ENCODE measurements at regions not wholly inside any gene's neighbourhood (a gene's known extent, or its start where the extent isn't known, plus 50 kb on each side); places are given as distances from the start of the nearest gene placed in this dataset.

GRCh38 chr16:51464996-51465395, 313.9 kb upstream of the SALL1 start:
- no peaks in the 10 kb centered on the region for H3K9me3 Mint-ChIP-seq (ENCODE audit: low read depth)
- no peaks in the 10 kb centered on the region for H3K4me1 Mint-ChIP-seq (ENCODE audit: low read depth)
- H3K36me3 Mint-ChIP-seq (ENCODE audit: low read depth): no peaks in the 10 kb centered on the region
- no peak overlapping the region for H3K4me3 Mint-ChIP-seq (ENCODE audit: unreplicated experiment)
- no peaks in the 10 kb centered on the region for H3K27me3 Mint-ChIP-seq (ENCODE audit: low read depth)
- H3K27ac Mint-ChIP-seq (ENCODE audit: unreplicated experiment): no peak overlapping the region
- DNase-seq (ENCODE audit: low spot score): no peak
- no peak for TF ChIP-seq CTCF (IDR thresholded peaks at IDR 0.05)

GRCh38 chr16:51461255-51461654, 310.2 kb upstream of the SALL1 start:
- no peak for DNase-seq (ENCODE audit: low spot score)
- Mint-ChIP-seq H3K27ac (ENCODE audit: unreplicated experiment) (no peak overlapping the region), H3K9me3 (ENCODE audit: low read depth) (no peaks in the 10 kb centered on the region), H3K4me1 (ENCODE audit: low read depth) (no peaks in the 10 kb centered on the region), H3K27me3 (ENCODE audit: low read depth) (peaks cover 7% of the 10 kb centered on the region), H3K36me3 (ENCODE audit: low read depth) (no peaks in the 10 kb centered on the region), H3K4me3 (ENCODE audit: unreplicated experiment) (no peak overlapping the region)
- no peak for TF ChIP-seq CTCF (IDR thresholded peaks at IDR 0.05)

- no peaks in the 10 kb centered on the region for H3K4me1 Mint-ChIP-seq (ENCODE audit: low read depth)
- H3K4me3 Mint-ChIP-seq (ENCODE audit: unreplicated experiment): no peak overlapping the region
- no peak overlapping the region for H3K27ac Mint-ChIP-seq (ENCODE audit: unreplicated experiment)
- H3K27me3 Mint-ChIP-seq (ENCODE audit: low read depth): peaks cover 9% of the 10 kb centered on the region
- H3K9me3 Mint-ChIP-seq (ENCODE audit: low read depth): no peaks in the 10 kb centered on the region
- no peak for TF ChIP-seq CTCF (IDR thresholded peaks at IDR 0.05)
- DNase-seq (ENCODE audit: low spot score): no peak
- H3K36me3 Mint-ChIP-seq (ENCODE audit: low read depth): no peaks in the 10 kb centered on the region
Observed at GRCh38 chr16:51458356-51459140, 307.5 kb upstream of the SALL1 start.

GRCh38 chr16:51457775-51458174, 306.7 kb upstream of the SALL1 start:
- TF ChIP-seq CTCF (IDR thresholded peaks at IDR 0.05): no peak
- Mint-ChIP-seq H3K4me1 (ENCODE audit: low read depth) (no peaks in the 10 kb centered on the region), H3K27me3 (ENCODE audit: low read depth) (peaks cover 9% of the 10 kb centered on the region)

GRCh38 chr16:51455398-51455797, 304.3 kb upstream of the SALL1 start:
- Mint-ChIP-seq H3K27ac (ENCODE audit: unreplicated experiment) (no peak overlapping the region), H3K4me1 (ENCODE audit: low read depth) (no peaks in the 10 kb centered on the region), H3K36me3 (ENCODE audit: low read depth) (no peaks in the 10 kb centered on the region), H3K9me3 (ENCODE audit: low read depth) (no peaks in the 10 kb centered on the region), H3K4me3 (ENCODE audit: unreplicated experiment) (no peak overlapping the region), H3K27me3 (ENCODE audit: low read depth) (peaks cover 9% of the 10 kb centered on the region)
- TF ChIP-seq CTCF (IDR thresholded peaks at IDR 0.05): no peak
- no peak for DNase-seq (ENCODE audit: low spot score)

More at GRCh38 chr16:51457775-51458174, 306.7 kb upstream of the SALL1 start:
- DNase-seq (ENCODE audit: low spot score): no peak
- H3K4me3 Mint-ChIP-seq (ENCODE audit: unreplicated experiment): no peak overlapping the region
- no peaks in the 10 kb centered on the region for H3K36me3 Mint-ChIP-seq (ENCODE audit: low read depth)
- H3K9me3 Mint-ChIP-seq (ENCODE audit: low read depth): no peaks in the 10 kb centered on the region
- H3K27ac Mint-ChIP-seq (ENCODE audit: unreplicated experiment): no peak overlapping the region

Measured in chondrocyte (in vitro differentiated cells).